Activated CD4-positive, alpha-beta T cell treated with anti-CD3 and anti-CD28 coated beads, Interleukin-2, amount 10 ng/mL, durations not matched to agents 7 days and 5 days (primary cell): ENCODE measurements at regions not wholly inside any gene's neighbourhood (a gene's known extent, or its start where the extent isn't known, plus 50 kb on each side); places are given as distances from the start of the nearest gene placed in this dataset.

Experiments
- CTCF ChIA-PET: fragments of 350-600 bp; sonication (Branson Sonifier 250); formaldehyde crosslinking; loops from one replicate; lab custom pipeline; 2021; ENCODE audit warnings: antibody characterized with exemption; lab: Charles Lee
- POLR2A ChIA-PET: fragments of 350-600 bp; sonication (Branson Sonifier 250); formaldehyde crosslinking; loops from one replicate; lab custom pipeline; 2021; ENCODE audit warnings: antibody characterized with exemption; lab: Charles Lee
- DNase-seq: peaks from one replicate; pipeline ENCODE4 v3.0.0-alpha.2; 2020
- H3K27ac Mint-ChIP-seq: one replicate; pipeline ENCODE4 v1.8.0; 2021; ENCODE audit warnings: mild to moderate bottlenecking, moderate library complexity, mixed read lengths
- H3K27me3 Mint-ChIP-seq: one replicate; pipeline ENCODE4 v1.8.0; 2021; ENCODE audit warnings: mixed read lengths
- H3K36me3 Mint-ChIP-seq: one replicate; pipeline ENCODE4 v1.8.0; 2021; ENCODE audit warnings: low read depth, mixed read lengths
- H3K4me1 Mint-ChIP-seq: one replicate; pipeline ENCODE4 v1.8.0; 2021; ENCODE audit warnings: mixed read lengths
- H3K4me3 Mint-ChIP-seq: one replicate; pipeline ENCODE4 v1.8.0; 2021; ENCODE audit warnings: mild to moderate bottlenecking, moderate library complexity, mixed read lengths
- H3K9me3 Mint-ChIP-seq: one replicate; pipeline ENCODE4 v1.8.0; 2021; ENCODE audit warnings: mixed read lengths

GRCh38 chr7:106606120-106606519, 54.8 kb downstream of the CCDC71L start:
- Mint-ChIP-seq H3K4me1 (peaks cover 4% of the 10 kb centered on the region), H3K27me3 (no peaks in the 10 kb centered on the region), H3K9me3 (no peaks in the 10 kb centered on the region), H3K4me3 (no peak overlapping the region), H3K27ac (no peak overlapping the region), H3K36me3 (no peaks in the 10 kb centered on the region)
- ChIA-PET CTCF (interaction anchor here (1.1 to 1.2 kb wide), 2 partner anchors 23 to 54 kb away, joined by 3 to 5 read pairs; partner anchors contain the start of gene CCDC71L), POLR2A (no interaction called here)
- DNase-seq = no peak

- Mint-ChIP-seq H3K4me3 (no peak overlapping the region), H3K36me3 (no peaks in the 10 kb centered on the region), H3K4me1 (peaks cover 4% of the 10 kb centered on the region), H3K9me3 (no peaks in the 10 kb centered on the region), H3K27ac (no peak overlapping the region), H3K27me3 (no peaks in the 10 kb centered on the region)
- POLR2A ChIA-PET = no interaction called here
- CTCF ChIA-PET = interaction anchor here (0.9 kb wide), 1 partner anchor 131 kb away, joined by 3 read pairs; no protein-coding TSS in a partner anchor
- DNase-seq = no peak
Measured at GRCh38 chr7:106604971-106605370, 56.0 kb downstream of the CCDC71L start.

GRCh38 chr7:106604303-106604924, 56.5 kb downstream of the CCDC71L start:
- Mint-ChIP-seq H3K27ac (no peak overlapping the region), H3K4me3 (no peak overlapping the region), H3K27me3 (no peaks in the 10 kb centered on the region), H3K4me1 (peaks cover 4% of the 10 kb centered on the region), H3K36me3 (no peaks in the 10 kb centered on the region), H3K9me3 (no peaks in the 10 kb centered on the region)
- peak; percentile 20 for DNase-seq
- ChIA-PET POLR2A (no interaction called here), CTCF (interaction anchor here (0.9 kb wide), 1 partner anchor 132 kb away, joined by 3 read pairs; no protein-coding TSS in a partner anchor)

- peaks cover 10% of the 10 kb centered on the region for H3K4me1 Mint-ChIP-seq
- ChIA-PET CTCF (no interaction called here), POLR2A (no interaction called here)
- no peak for DNase-seq
- H3K36me3 Mint-ChIP-seq = no peaks in the 10 kb centered on the region
- H3K27me3 Mint-ChIP-seq = no peaks in the 10 kb centered on the region
- H3K4me3 Mint-ChIP-seq = no peak overlapping the region
- H3K27ac Mint-ChIP-seq = no peak overlapping the region
- no peaks in the 10 kb centered on the region for H3K9me3 Mint-ChIP-seq
Measured at GRCh38 chr7:106603346-106603745, 57.6 kb downstream of the CCDC71L start.

GRCh38 chr7:106602062-106602461, 58.9 kb downstream of the CCDC71L start:
- peaks cover 11% of the 10 kb centered on the region for H3K4me1 Mint-ChIP-seq
- no peak overlapping the region for H3K27ac Mint-ChIP-seq
- H3K36me3 Mint-ChIP-seq = no peaks in the 10 kb centered on the region
- ChIA-PET POLR2A (no interaction called here), CTCF (interaction anchor here (1.4 kb wide), 1 partner anchor 15 kb away, joined by 3 read pairs; no protein-coding TSS in a partner anchor)
- H3K27me3 Mint-ChIP-seq = no peaks in the 10 kb centered on the region
- no peaks in the 10 kb centered on the region for H3K9me3 Mint-ChIP-seq
- no peak for DNase-seq
- H3K4me3 Mint-ChIP-seq = no peak overlapping the region

GRCh38 chr7:106600569-106601373, 60.2 kb downstream of the CCDC71L start:
- no peak for DNase-seq
- no peaks in the 10 kb centered on the region for H3K9me3 Mint-ChIP-seq
- CTCF ChIA-PET = interaction anchor here (1.4 kb wide), 1 partner anchor 14 kb away, joined by 3 read pairs; no protein-coding TSS in a partner anchor
- H3K4me1 Mint-ChIP-seq = peaks cover 11% of the 10 kb centered on the region
- no peak overlapping the region for H3K27ac Mint-ChIP-seq
- no peak overlapping the region for H3K4me3 Mint-ChIP-seq
- POLR2A ChIA-PET = no interaction called here
- H3K36me3 Mint-ChIP-seq = no peaks in the 10 kb centered on the region
- H3K27me3 Mint-ChIP-seq = peaks cover 2% of the 10 kb centered on the region

- H3K4me1 Mint-ChIP-seq = peaks cover 10% of the 10 kb centered on the region
- ChIA-PET CTCF (interaction anchor here (0.9 to 1.3 kb wide), 3 partner anchors 13 to 61 kb away, joined by 3 to 4 read pairs (median 3); partner anchors contain the start of gene CCDC71L), POLR2A (no interaction called here)
- H3K4me3 Mint-ChIP-seq = no peak overlapping the region
- H3K36me3 Mint-ChIP-seq = no peaks in the 10 kb centered on the region
- no peaks in the 10 kb centered on the region for H3K9me3 Mint-ChIP-seq
- H3K27me3 Mint-ChIP-seq = peaks cover 4% of the 10 kb centered on the region
- H3K27ac Mint-ChIP-seq = no peak overlapping the region
- DNase-seq = no peak
Measured at GRCh38 chr7:106599343-106599698, 61.6 kb downstream of the CCDC71L start.

- ChIA-PET POLR2A (no interaction called here), CTCF (interaction anchor here (0.9 to 1.4 kb wide), 6 partner anchors 10 to 62 kb away, joined by 3 to 4 read pairs (median 3); partner anchors contain the start of gene CCDC71L)
- peak; percentile 76 for DNase-seq
- no peaks in the 10 kb centered on the region for H3K9me3 Mint-ChIP-seq
- no peaks in the 10 kb centered on the region for H3K36me3 Mint-ChIP-seq
- H3K27ac Mint-ChIP-seq = no peak overlapping the region
- H3K4me1 Mint-ChIP-seq = peaks cover 8% of the 10 kb centered on the region
- H3K27me3 Mint-ChIP-seq = peaks cover 4% of the 10 kb centered on the region
- no peak overlapping the region for H3K4me3 Mint-ChIP-seq
Measured at GRCh38 chr7:106598663-106599342, 62.2 kb downstream of the CCDC71L start.

GRCh38 chr7:106597751-106598546, 63.0 kb downstream of the CCDC71L start:
- H3K4me3 Mint-ChIP-seq = no peak overlapping the region
- CTCF ChIA-PET = interaction anchor here (0.6 to 1.4 kb wide), 7 partner anchors 9 to 138 kb away, joined by 3 to 4 read pairs (median 3); partner anchors contain the start of gene CCDC71L
- no peak overlapping the region for H3K27ac Mint-ChIP-seq
- peaks cover 4% of the 10 kb centered on the region for H3K27me3 Mint-ChIP-seq
- no peaks in the 10 kb centered on the region for H3K36me3 Mint-ChIP-seq
- H3K9me3 Mint-ChIP-seq = no peaks in the 10 kb centered on the region
- POLR2A ChIA-PET = interaction anchor here (0.7 kb wide), 1 partner anchor 17 kb away, joined by 3 read pairs; no protein-coding TSS in a partner anchor
- peaks cover 8% of the 10 kb centered on the region for H3K4me1 Mint-ChIP-seq
- DNase-seq = no peak

GRCh38 chr7:106597014-106597413, 63.9 kb downstream of the CCDC71L start:
- Mint-ChIP-seq H3K4me3 (no peak overlapping the region), H3K27ac (no peak overlapping the region), H3K4me1 (peaks cover 8% of the 10 kb centered on the region), H3K9me3 (no peaks in the 10 kb centered on the region), H3K27me3 (peaks cover 4% of the 10 kb centered on the region), H3K36me3 (no peaks in the 10 kb centered on the region)
- DNase-seq = no peak
- CTCF ChIA-PET = interaction anchor here (0.6 to 2.0 kb wide), 3 partner anchors 63 to 139 kb away, joined by 3 to 6 read pairs (median 3); partner anchors contain the start of gene CCDC71L
- POLR2A ChIA-PET = no interaction called here

- ChIA-PET CTCF (interaction anchor here (2.0 kb wide), 1 partner anchor 64 kb away, joined by 6 read pairs; the partner anchor contains the start of gene CCDC71L), POLR2A (no interaction called here)
- no peak overlapping the region for H3K27ac Mint-ChIP-seq
- H3K9me3 Mint-ChIP-seq = no peaks in the 10 kb centered on the region
- no peak overlapping the region for H3K4me3 Mint-ChIP-seq
- H3K4me1 Mint-ChIP-seq = peaks cover 8% of the 10 kb centered on the region
- H3K27me3 Mint-ChIP-seq = peaks cover 4% of the 10 kb centered on the region
- no peak for DNase-seq
- no peaks in the 10 kb centered on the region for H3K36me3 Mint-ChIP-seq
Measured at GRCh38 chr7:106595922-106596321, 65.0 kb downstream of the CCDC71L start.

GRCh38 chr7:106593028-106593417, 67.9 kb downstream of the CCDC71L start:
- ChIA-PET CTCF (no interaction called here), POLR2A (no interaction called here)
- peaks cover 4% of the 10 kb centered on the region for H3K27me3 Mint-ChIP-seq
- no peak for DNase-seq
- no peaks in the 10 kb centered on the region for H3K36me3 Mint-ChIP-seq
- H3K4me1 Mint-ChIP-seq = no peaks in the 10 kb centered on the region
- no peaks in the 10 kb centered on the region for H3K9me3 Mint-ChIP-seq
- H3K27ac Mint-ChIP-seq = no peak overlapping the region
- no peak overlapping the region for H3K4me3 Mint-ChIP-seq
